Putamen (tissue), 1 donor: ENCODE measurements at regions not wholly inside any gene's neighbourhood (a gene's known extent, or its start where the extent isn't known, plus 50 kb on each side); places are given as distances from the start of the nearest gene placed in this dataset.

Source experiments
- DNase-seq: peaks from one replicate; pipeline ENCODE4 v3.0.0-alpha.2; 2016; ENCODE audit warnings: low spot score

DNA sequence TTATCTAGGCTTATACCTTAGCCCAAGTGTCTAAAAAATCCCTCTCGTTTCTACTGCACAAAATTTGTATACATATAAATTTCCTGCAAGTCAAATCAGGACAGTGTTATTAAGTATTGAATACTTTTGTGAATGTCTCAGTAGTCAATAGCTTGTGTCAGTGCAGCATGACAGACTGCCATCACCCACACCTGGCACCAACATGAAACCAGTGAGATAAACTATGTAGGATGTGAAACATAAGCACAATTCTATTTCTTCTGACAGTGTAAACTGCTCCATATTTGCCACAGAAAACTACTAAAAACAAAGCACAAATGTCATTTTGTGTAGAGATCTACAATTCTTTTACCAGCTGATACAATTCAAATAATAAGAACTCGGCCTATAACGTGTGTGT is 542.1 kb upstream of the LUZP2 start:
- DNase-seq = no peak

DNA sequence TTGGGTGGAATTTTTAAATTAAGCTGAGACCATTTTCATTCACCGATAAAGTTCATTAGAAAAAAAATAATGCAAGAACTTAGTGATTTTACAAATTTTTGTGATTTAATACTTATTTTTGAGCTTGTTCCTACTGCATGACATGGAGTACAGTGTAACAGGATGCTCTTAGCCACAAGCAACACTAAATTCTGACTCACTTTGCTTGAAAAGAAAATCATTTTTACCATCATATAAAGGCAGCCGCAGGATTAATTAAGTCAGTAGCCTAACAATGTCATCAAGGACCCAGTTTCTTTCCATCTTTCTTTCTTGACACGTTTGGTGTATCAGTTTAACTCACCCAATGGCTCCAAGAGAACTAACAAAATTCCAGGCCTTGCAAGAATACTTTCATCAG is 540.3 kb upstream of the LUZP2 start:
- DNase-seq = no peak

DNA sequence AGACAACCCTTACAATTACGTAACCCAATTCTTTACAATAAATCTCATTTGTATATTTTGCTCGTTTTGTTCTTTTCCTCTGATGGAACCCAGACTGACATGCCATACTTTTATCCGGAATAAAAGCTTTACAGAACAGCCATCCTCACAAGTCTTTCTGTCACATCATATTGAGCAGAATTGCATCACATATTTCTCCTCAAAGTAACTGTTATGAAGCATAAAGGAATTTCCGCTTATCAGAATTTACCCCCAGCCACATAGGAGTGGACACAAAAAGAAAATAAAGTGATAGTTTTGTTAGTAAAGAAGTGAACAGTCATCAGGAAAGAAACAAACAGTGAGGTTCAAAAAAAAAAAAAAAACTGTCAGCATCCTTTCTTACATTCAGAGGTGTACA is 539.5 kb upstream of the LUZP2 start:
- DNase-seq = no peak

DNA sequence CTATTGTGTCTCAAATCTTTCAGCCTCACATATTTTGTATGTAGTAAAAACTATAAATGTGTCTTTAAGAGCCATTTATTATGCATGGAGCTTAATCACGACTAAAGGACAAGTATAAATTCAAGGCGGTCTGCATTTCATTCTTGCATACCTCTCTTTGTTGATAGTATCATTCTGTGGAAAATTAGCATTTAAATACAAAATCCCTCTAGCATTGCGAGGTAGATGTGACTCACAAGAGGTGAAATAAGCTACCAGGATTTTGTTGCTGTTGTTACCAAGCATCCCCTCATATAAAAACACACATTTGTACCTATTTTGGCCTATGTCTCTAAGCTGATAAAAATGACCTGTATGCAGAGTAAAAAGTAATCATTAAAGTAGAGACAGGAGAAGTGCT is 537.4 kb upstream of the LUZP2 start:
- no peak for DNase-seq

DNA sequence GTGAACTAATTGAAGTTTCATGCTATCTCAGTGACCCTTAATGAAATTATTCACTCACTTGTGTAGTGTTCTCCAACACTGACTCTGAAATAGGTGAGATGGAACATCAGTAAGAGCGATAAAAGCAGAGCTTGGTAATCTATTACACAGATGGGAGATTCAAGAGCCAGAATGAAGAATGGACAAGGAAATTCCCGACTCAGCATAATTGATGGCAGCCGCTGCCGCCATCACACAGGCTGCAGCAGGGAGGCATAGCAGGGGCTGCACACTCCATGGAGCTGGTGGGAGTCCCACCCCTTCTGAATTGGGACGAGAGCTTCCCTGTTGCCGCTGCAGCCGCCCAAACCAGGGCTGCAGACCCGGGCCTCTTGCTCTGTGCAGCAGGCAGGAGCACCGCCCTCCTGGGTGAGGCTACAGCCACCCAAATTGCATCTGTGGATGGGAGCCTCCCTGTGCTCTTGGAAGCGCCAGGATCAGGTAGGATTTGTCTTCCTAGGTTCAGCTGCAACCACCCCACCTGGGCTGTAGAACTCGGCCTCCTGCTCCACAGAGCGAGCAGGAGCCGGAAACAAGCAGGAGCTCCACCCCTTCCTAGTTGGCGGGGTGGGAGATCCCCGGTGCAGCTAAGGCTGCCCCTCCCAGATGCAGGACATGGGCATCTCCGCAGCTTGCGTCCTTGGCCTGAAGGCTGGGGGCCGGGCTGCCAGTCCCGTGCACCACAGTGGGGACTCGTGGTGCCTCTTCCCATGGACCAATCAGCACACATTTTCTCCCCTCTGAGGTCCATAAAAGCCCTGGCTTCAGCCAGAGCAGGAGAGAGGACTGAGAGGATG is 535.1 kb upstream of the LUZP2 start:
- no peak for DNase-seq

DNA sequence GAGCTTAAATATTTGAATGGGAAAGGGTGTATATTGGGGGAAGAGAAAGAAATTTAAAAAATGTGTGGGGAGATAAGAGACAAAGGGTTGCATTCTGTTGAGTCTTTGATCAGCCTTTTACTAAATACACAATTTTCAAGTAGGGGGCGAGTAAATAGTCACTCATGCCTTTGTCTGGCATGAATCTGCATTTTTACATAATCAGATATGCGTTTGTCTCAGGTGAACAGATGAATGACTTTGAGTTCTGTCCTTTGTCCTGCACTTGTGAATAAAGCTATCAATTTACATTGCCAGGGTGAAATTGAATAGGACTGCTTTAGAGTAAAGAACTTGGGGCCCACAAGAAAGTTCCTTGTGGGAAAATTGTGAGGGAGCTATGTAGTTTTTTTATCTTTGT is 523.6 kb upstream of the LUZP2 start:
- no peak for DNase-seq

DNA sequence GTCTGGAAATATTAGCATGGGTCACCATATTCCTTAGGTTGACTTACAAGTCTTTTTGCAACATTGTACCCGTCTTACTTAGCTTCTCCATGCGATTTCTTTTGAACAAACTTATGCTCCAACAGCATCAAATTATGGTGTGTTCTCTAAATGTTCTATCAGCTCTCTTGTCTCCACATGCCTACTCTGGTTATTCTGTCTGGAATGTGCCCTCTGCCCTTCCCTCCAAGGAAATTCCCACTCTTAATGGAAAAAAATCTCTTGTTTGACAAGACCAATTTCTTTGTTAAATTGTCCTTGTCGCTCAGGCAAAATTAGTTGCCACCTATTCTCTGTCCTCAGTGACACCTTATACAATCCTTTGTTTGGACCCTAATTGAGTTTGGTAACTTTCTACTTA is 522.8 kb upstream of the LUZP2 start:
- no peak for DNase-seq

DNA sequence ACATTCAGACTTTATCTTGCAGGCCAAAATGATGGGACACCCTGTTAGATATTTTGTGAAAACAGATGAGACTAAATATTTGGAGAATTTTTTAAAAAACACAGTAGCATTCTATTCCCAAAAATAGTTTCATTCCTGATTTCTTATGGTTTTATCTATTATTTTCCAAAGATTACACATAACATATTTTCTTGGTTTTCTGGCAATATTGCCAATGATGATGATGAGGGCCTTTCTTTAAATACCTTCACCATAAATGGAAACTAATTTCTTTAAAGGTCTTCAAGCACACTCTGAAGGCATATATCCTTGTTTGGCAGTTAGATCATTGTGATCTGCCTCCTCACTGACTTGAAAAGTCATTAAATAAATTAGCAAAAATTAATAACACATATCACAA is 522.3 kb upstream of the LUZP2 start:
- DNase-seq = no peak

DNA sequence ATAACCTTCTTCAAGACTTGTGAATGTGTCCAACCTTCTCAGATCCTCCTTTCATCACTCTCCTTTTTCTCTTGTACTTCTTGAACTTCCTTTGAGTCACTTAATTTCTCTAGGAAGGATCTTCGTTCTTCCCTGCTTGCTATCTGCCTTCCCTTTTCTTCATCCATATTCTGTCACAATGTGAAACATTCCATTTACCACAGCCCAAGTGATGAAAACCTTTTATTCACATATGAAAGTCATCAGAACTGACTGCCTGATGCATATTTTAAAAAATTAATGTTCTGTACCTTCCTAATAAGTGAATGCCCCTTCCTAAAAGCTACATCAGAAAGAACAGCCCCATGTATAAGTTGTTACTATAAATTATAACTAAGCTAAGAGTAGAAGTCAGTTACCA is 520.4 kb upstream of the LUZP2 start:
- no peak for DNase-seq

DNA sequence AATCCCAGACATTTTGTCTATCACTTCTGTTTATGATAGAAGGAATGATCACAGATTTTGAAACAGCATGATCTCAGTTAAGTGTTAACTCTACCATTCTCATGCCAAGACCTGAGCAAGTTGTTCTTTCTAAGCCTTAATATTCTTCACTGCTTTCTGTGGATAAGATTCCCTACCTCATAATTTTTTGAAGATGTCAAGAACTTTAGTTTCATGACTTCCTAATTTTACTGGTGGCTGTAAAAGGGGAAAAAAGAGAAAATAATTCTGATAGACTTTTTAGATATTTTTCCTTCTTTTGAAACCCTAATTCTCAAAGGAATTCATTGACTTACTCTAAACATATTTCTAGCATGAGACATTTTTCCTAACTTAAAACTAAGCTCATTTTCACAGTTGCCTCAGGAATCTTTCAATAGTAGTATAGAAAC is 520.0 kb upstream of the LUZP2 start:
- no peak for DNase-seq

DNA sequence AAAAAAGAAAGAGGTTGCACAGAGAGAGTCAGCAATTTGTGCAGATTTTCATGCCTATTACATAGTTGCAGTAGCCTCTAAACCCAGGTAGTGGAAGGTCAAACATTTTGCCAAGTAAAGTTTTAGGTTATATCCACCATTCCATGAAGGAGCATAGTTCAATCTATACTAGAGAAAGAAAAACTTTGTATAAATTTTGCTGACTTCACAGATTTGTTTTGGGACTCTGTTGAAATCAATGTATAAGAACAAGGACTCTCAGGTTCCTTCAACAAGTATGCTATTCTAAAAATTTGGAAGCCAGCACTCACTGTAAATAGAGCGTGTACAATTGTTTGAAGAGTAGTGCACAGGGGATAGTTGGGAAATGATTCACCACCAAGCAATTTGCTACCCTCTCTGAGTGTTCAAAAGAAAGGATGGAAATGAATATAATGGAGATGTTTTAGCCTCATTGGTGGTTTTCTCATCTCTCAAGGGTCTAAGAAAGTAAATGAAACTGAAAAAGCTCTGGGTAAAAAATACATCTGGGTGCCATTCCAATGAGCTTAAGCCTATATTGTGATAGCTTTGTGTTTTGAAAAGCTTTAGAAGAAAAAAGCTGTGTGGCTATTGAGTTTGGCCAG is 508.4 kb upstream of the LUZP2 start:
- no peak for DNase-seq

DNA sequence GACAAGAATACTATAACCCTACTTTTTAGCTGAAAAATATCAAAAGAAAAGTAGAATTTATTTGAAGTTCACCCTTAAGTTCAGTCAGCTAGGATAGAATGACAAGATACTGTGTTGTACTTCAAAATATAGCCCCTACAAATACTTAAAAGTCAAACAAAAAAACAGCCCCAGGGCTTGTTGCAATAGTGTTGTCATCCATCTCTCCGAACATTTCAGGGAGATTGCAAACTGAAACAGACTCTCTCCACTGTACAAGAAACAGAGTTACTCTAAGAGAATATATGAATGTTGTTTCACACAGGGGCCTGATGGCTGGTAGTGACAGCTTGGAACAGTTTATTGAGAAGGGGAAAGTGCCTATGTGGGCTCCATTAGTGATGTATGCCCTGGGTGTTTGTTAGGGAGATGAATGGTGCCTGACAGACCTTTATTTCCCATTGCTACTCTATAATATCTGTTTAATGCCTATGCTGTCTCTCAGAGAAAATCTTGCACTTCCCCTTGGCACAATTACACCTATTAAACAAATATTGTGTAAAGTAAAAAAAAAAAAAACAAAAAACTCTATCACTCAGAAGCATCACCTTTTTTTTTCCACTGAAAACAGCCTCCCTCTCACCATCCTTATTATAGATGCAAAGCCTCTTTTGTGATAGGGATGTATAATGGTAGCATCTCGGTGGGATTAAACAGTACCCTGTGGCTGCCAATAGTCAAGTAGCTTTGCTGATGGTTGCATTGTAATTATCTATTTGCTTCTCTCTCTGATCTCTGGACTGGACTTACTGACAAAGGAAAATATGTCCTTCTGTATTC is 506.3 kb upstream of the LUZP2 start:
- no peak for DNase-seq

DNA sequence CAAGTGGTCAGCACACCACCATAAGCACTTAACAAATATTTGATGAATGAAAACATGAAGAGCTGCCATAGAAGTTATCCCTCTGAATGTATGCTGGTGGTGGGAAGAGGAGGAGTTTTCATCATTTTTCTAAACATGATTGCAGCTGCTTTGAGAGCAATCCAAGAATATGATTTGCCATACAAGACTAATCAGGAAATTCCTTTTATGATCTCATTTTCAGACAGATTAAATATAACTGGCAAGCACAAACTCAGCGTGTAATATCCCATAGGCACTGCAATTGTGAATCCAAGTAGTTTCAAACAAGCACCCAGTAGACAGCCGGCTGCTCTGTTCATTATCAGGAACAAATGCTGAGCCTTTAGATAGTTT is 505.7 kb upstream of the LUZP2 start:
- DNase-seq = no peak

DNA sequence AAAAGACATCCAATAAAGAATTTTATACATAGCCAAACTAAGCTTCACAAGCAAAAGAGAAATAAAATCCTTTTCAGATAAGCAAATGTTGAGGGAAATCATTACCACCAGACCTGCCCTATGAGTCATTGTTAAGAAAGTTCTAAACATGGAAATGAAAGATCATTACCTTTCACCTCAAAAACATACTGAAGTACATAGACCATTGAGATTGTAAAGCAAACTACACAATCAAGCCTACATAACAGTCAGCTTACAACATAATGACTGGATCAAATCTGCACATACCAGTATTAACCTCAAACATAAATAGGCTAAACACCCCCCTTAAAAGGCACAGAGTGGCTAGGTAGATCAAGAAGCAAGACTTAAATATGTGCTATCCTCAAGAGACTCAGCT is 501.0 kb upstream of the LUZP2 start:
- no peak for DNase-seq

DNA sequence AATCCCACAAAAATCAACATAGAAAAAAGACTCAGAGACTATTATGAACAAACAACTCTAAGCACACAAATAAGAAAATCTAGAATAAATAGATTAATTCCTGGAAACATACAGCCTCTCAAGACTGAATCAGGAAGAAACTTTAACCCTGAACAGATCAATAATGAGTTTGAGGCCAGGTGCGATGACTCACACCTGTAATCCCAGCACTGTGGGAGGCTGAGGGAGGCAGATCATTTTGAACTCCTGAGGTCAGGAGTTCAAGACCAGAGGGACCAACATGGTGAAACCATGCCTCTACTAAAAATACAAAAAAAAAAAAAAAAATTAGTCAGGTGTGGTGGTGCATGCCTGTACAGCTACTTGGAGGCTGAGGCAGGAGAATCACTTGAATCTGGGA is 499.5 kb upstream of the LUZP2 start:
- no peak for DNase-seq

DNA sequence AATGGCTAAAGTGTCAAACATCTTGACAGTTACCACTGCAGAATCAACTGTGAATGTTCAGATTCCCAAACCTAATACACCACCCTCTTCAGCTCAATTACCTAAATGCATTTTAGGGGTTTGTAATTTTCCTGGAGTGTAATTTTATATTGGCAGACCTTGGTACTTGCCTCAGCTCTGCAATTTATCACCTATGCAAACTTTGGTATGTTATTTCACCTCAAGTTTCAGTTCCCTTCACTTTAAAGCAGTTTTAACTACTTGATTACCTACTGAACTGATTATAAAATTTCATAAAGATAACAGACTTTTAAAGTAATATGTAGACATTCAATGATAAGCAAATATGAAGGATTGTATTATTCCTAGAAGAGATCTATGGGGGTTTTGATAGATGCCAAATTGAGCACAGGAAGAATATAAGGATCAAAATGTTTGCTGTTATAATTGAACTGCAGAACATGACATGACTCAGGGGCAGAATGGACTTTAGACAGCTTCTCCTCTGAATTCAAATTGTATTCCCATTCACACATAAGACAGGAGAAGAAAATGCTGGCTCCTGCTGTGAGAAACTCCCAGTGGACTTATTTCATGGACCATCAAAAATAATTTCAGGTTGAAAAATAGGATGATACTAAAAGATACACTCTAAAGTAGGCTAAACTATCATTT is 491.5 kb upstream of the LUZP2 start:
- no peak for DNase-seq

DNA sequence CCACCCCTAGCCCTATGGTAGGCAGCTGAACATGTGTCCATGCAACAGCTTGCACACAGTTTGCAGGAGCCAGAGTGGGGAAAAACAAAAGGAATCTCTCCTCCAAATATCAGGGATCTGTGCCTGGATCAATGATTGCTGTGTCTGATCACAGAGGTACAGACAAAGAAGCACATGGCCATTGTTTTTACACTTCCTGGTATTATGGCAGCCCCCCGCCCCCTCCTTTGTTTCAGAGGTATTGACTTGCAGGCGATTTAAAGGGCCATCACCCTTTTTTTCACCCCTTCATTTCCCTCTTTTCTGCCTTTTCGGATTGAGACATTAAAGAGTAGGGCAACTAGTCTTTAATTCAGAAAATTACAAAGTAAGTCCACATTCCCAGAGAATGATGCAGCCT is 453.0 kb upstream of the LUZP2 start:
- DNase-seq = no peak

DNA sequence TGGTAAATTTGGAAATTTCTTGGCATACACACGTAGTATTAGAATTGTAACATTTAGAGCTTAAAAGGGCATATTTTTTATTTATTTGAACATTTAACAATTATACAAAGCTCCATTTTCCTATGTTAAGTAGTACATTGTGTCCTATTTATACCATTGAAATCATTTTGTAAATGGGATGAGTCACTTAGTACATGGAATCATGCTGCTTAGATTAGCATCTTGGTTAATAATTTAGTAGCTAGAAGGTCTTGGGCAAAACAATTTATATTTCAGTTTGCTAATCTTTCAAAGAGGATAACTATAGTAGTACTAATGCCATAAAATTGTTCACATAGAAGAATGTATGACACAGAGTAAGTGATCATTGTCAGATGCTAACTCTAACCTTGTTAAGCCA is 450.1 kb upstream of the LUZP2 start:
- DNase-seq = no peak

DNA sequence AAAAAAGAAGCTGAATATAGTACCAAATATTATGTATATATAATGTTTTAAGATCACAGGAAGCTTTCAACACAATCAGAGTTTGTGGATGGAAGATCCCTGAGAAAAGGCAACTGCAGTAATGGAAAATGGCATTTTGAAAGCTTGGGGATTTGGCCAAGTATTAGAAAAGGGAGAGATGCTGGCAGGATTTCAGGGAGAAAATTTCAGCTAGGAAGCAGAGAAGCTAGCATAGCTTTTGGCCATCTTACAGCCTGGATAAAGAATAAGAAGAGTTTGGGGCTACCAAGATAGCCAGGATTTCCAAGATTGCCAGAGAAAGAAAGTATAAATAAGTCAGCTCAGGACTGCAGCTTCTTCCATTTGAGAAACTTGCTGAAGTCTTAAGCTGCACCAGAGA is 440.8 kb upstream of the LUZP2 start:
- DNase-seq = no peak

DNA sequence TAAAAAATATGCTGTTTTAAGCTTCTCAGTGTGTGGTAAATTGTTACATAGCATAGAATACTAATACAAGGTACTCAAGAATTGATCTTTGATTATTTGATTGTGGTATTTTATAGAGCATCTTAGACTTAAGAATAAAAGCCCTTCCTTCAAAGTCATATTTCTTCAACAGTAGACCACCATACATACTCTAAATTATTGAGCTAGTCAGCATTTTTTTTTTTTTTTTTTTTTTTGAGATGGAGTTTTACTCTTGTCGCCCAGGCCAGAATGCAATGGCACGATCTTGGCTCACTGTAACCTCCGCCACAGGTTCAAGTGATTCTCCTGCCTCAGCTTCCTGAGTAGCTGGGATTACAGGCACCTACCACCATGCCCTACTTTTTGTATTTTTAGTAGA is 436.7 kb upstream of the LUZP2 start:
- no peak for DNase-seq

DNA sequence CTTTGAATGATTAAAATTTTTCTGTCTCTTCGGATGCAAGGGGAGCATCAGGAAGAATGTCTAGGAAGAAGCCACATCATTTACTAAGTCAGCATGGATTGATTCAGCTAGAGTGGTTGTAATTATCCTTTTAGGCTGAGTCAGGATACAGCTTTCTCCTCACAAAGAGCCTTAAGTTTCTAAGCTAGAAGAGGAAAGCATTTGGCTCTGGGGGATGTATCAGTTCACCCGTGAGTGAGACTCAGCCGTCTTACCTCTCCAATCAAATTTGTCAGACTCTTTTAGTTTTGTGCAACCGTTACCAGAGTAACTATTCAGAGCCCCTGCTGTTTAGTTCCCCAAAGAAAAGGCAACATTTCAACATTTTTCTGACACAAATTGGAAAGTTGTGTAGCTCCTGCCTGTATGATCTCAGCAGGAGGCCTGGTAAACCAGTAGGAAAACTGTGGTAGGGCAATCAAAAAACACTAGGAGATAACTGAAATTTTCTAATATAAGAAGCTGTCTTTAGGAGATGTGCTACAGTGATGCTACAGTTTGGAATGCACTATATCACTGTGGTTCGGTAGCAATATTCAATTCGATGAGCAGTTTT is 432.4 kb upstream of the LUZP2 start:
- DNase-seq = no peak

DNA sequence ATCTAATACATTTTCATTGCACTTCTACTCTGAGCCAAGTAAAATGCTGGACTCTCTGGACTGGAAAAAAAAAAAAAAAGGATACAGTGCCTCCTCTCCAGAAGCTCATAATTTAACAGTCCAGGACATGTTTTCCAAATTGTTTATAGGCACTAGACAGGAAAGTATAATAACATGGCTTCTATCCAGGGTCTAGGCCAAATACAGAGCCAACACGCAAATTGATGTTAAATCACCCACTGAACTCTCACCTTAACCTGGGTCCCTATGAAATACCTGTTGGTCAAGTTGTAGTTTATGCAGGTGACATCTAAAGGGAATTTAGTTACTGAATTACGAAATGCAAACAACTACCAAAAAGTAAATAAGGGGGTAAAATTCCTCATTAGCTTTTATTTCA is 428.7 kb upstream of the LUZP2 start:
- no peak for DNase-seq
